CD4-positive, alpha-beta T cell treated with Interleukin-4 for 1 hour (primary cell): ENCODE measurements at regions not wholly inside any gene's neighbourhood (a gene's known extent, or its start where the extent isn't known, plus 50 kb on each side); places are given as distances from the start of the nearest gene placed in this dataset.

Source experiments
- DNase-seq, 2 donors: peaks; one replicate each; pipeline ENCODE4 v3.0.0-alpha.2; 2020 to 2022

- no peak for DNase-seq
Measured at GRCh38 chr17:14940108-14940937, 324.8 kb downstream of the PMP22 start.

- DNase-seq: no peak
Measured at GRCh38 chr17:14935845-14936485, 329.2 kb downstream of the PMP22 start.

GRCh38 chr17:14935139-14935841, 329.8 kb downstream of the PMP22 start:
- no peak for DNase-seq

GRCh38 chr17:14933676-14934075, 331.4 kb downstream of the PMP22 start:
- DNase-seq: no peak

- DNase-seq: peak; percentile 41 to 60
Measured at GRCh38 chr17:14926526-14927122, 338.5 kb downstream of the PMP22 start.

GRCh38 chr17:14926073-14926472, 339.1 kb downstream of the PMP22 start:
- DNase-seq: no peak

GRCh38 chr17:14925498-14925897, 339.6 kb downstream of the PMP22 start:
- DNase-seq: no peak

GRCh38 chr17:14923981-14924380, 341.1 kb downstream of the PMP22 start:
- DNase-seq: no peak

GRCh38 chr17:14922411-14922810, 342.7 kb downstream of the PMP22 start:
- DNase-seq: no peak

GRCh38 chr17:14921936-14922335, 343.2 kb downstream of the PMP22 start:
- no peak for DNase-seq

GRCh38 chr17:14919631-14920213, 345.4 kb downstream of the PMP22 start:
- DNase-seq: no peak

GRCh38 chr17:14919094-14919493, 346.0 kb downstream of the PMP22 start:
- DNase-seq: no peak

GRCh38 chr17:14918540-14918939, 346.6 kb downstream of the PMP22 start:
- no peak for DNase-seq

- no peak for DNase-seq
Measured at GRCh38 chr17:14910916-14911315, 354.2 kb downstream of the PMP22 start.

- no peak for DNase-seq
Measured at GRCh38 chr17:14904386-14904785, 360.7 kb downstream of the PMP22 start.

GRCh38 chr17:14903854-14904253, 361.3 kb downstream of the PMP22 start:
- no peak for DNase-seq

- DNase-seq: no peak
Measured at GRCh38 chr17:14902803-14903202, 362.3 kb downstream of the PMP22 start.

- DNase-seq: no peak
Measured at GRCh38 chr17:14902297-14902696, 362.8 kb downstream of the PMP22 start.

GRCh38 chr17:14901376-14901775, 363.8 kb downstream of the PMP22 start:
- no peak for DNase-seq

- DNase-seq: no peak
Measured at GRCh38 chr17:14886200-14886739, 378.9 kb downstream of the PMP22 start.

GRCh38 chr17:14882131-14882530, 383.0 kb downstream of the PMP22 start:
- no peak for DNase-seq

GRCh38 chr17:14875557-14876412, 389.3 kb downstream of the PMP22 start:
- no peak for DNase-seq
